Stimulated activated CD8-positive, alpha-beta memory T cell treated with anti-CD3 and anti-CD28 coated beads, Interleukin-4, amount 100 ng/mL, for 1 hour (primary cell): ENCODE measurements at regions not wholly inside any gene's neighbourhood (a gene's known extent, or its start where the extent isn't known, plus 50 kb on each side); places are given as distances from the start of the nearest gene placed in this dataset.
"Not testable (repeated sequence)": the region's sequence is repeated elsewhere in the genome, so short reads cannot be mapped to it uniquely, and the experiment has no call there.

Source experiments
- DNase-seq, 2 donors: peaks; one replicate each; pipeline ENCODE4 v3.0.0-alpha.2; 2020; ENCODE audit warnings: low read depth in 2 of 2, low spot score in 1 of 2

GRCh38 chr1:242914729-242915128 lies 340.4 kb downstream of the CEP170 start:
- DNase-seq, result not testable (repeated sequence)

- DNase-seq, result not testable (repeated sequence)
These were observed 342.2 kb downstream of the CEP170 start for GRCh38 chr1:242912855-242913254.

GRCh38 chr1:242900558-242900957 lies 354.5 kb downstream of the CEP170 start:
- DNase-seq, result not testable (repeated sequence)

DNA sequence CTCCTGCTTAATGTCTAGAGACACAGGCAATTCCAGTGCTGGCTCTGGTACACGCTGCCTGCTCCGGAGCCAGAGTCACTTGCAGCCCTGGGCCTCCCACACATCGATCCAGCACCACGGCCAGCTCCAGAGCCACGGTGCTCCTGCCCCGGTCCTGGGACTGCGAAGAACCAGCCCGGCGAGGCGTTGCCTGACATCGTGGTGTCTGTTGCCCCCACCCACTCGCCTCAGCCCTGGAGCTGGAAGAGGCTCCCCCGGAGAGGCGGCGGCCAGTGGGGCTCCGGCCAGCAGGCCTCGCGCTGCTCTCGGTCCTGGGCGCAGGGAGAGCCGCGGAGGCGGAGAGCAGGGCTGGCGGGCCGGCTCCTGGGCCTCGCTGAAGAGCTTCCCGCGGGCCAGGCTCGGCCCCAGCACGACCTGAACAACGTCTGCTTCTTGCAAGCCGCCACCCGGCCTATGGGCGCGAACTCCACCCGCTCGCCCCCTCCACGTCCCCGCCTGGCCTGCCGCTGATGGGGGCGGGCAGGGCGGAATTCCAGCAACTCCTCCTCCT lies 364.8 kb downstream of the CEP170 start:
- no peak for DNase-seq

- DNase-seq, result no peak
These were observed 361.6 kb upstream of the PLD5 start for GRCh38 chr1:242886137-242886536.

- not testable (repeated sequence) for DNase-seq
These were observed 355.5 kb upstream of the PLD5 start for GRCh38 chr1:242880022-242880421.

GRCh38 chr1:242877743-242878142 lies 353.2 kb upstream of the PLD5 start:
- DNase-seq, result no peak

DNA sequence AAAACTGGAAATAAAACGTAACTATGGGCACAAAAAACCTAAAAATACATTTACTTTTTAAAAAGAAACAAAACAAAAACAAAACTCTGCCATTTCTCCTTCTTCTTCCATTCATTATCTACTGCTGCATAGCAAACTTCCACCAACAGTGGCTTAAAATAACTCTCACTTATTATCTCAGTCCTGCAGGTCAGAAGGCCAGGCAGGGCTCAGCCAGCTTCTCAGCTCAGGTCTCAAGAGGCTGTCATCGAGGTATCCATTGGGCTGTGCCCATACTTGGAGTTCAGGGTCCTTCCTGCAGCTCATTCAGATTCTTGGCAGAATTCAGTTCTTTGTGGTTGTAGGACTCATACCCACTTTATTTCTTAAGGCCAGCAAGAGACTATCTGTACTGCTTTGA lies 352.7 kb upstream of the PLD5 start:
- no peak for DNase-seq

DNA sequence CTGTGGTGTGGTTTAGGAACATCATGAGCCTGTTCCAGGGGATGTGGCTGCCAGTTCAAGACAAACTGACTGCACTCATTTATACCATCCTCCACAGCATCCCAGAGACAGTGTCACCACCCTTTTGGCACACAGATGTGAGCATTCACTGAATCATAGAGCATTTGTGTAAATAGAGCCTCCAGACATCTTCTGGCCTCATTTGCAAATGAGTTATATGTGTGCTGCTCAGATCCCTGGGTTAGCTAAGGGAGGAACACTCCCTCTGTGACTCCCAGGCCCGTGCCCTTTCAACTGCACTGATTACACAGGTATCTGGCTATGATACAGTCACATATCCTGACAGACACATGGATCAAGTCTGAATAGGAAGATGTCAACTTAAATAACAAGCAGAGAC lies 351.5 kb upstream of the PLD5 start:
- DNase-seq, result no peak

DNA sequence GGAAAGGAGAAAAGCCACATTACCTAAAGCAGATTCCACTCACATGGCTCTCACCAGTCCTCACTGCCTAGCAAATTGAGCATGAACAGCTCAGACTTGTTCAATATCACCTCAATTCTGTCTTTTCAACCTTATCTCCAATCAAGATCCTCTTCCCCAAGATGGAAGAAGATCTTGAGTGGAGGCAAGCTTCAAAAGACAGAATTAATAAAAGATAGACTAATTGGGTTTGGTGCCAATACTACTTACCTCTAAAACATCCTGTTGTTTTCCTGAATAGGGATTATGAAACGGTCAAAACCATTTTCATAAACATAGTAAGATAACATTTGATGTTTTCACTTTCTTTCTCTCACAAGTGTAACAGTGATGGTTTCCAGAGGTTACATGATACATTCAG lies 349.2 kb upstream of the PLD5 start:
- DNase-seq, result no peak

DNA sequence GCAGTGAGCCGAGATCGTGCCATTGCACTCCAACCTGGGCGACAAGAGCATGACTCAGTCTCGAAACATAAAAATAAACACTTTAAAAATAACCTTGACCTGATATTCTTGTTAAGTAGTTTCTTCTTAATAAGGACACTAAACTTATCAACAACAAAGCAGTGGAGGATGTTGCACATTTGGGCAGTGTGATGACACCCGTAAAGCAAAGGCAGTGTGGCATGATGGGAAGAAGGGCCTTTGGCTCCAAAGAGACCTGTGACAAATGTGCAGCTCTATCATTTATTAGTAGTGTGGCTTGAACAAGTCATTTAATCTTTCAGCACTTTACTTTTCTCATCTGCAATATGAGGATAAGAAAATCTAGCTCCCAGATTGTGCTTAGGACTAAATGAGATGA lies 348.0 kb upstream of the PLD5 start:
- no peak for DNase-seq

DNA sequence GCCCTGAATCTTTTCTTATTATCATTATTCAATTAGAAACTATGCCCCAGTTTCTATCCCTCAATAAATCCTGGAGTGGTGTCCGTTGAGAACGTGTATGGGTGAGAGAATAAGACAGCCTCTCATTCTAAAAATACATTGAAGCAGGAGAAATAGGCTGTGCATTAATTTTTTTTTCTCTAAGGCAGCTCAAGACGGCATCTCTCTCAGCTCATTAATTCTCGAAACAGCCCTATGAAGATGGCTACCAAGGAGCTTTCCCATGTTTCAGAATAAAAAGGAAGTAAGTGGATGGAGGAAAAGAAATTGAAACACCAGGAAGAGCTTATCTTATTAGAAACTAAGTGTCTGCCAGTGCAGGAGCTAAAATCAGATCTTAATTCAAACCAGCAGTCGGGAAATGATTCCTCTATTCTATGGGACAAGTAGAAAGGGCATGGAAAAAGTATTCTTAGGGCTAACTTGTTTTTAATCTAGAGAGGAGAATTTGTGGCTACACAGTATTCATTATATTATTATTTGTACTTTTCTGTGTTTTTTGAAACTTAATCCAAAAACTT lies 347.1 kb upstream of the PLD5 start:
- no peak for DNase-seq

DNA sequence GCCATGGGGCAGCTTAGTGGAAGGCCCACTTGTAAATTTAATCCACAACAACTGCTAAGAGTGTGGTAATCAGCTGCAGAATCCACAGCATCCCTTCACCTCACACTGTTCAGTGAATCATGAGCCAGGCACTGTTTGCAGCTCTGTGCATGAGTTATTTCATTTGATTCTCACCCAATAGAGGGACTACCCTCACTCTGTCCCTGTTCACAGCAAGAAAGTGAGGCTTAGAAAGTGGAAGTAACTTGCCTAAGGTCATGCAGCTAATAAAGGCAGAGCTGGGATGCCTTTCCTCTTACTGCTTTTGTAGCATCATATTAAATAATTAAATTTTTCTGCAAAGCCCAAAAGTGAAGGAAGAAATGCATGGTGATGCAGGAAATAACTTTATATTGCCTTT lies 346.5 kb upstream of the PLD5 start:
- no peak for DNase-seq

GRCh38 chr1:242856289-242856688 lies 331.8 kb upstream of the PLD5 start:
- no peak for DNase-seq

DNA sequence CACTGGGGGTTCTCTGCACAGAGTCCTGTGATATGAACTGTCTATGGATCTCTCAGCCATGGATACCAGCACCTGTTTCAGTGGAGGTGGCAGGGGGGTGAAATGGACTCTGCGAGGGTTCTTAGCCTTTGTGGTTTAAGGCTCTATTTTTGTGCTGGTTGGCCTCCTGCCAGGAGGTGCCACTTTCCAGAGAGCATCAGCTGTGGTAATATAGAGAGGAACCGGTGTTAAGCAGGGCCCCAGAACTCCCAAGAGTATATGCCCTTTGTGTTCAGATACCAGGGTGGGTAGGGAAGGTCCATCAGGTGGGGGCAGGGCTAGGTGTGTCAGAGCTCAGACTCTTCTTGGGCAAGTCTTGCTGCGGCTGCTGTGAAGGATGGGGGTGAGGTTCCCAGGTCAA lies 330.0 kb upstream of the PLD5 start:
- no peak for DNase-seq

- no peak for DNase-seq
These were observed 323.0 kb upstream of the PLD5 start for GRCh38 chr1:242847390-242847993.

GRCh38 chr1:242842094-242842493 lies 317.6 kb upstream of the PLD5 start:
- DNase-seq, result no peak

GRCh38 chr1:242839101-242839500 lies 314.6 kb upstream of the PLD5 start:
- DNase-seq, result no peak

DNA sequence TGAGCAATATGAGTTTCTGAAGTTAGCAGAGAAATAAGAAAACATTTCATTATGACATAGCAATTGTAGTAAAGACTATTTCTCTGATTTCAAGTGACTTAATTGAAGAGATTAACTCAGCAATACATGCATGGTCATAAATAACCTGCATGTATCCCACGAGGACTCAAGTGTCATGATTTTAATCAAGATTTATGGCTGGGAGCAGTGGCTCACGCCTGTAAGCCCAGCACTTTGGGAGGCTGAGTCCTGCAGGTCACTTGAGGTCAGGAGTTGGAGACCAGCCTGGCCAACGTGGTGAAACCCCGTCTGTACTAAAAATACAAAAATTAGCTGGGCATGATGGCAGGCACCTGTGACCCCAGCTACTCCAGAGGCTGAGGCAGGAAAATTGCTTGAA lies 311.9 kb upstream of the PLD5 start:
- DNase-seq, result no peak

GRCh38 chr1:242828828-242829227 lies 304.3 kb upstream of the PLD5 start:
- no peak for DNase-seq

- no peak for DNase-seq
These were observed 303.7 kb upstream of the PLD5 start for GRCh38 chr1:242828199-242828598.

- DNase-seq, result no peak
These were observed 303.0 kb upstream of the PLD5 start for GRCh38 chr1:242827538-242827937.

GRCh38 chr1:242826701-242827336 lies 302.3 kb upstream of the PLD5 start:
- DNase-seq, result no peak
